ENCODE measurements at regions not wholly inside any gene's neighbourhood (a gene's known extent, or its start where the extent isn't known, plus 50 kb on each side); places are given as distances from the start of the nearest gene placed in this dataset.

- peak; percentile 21; the same call in 1 of the 2 replicates for TF ChIP-seq GABPA (tag; conservative IDR thresholded peaks at IDR 0.05; ENCODE audit: low read depth)
- TF ChIP-seq MAFF (IDR thresholded peaks at IDR 0.05; ENCODE audit: low read length), result no peak
- TF ChIP-seq NCOA2 (IDR thresholded peaks at IDR 0.05; ENCODE audit: partially characterized antibody in 2 of 2), result no peak
- TF ChIP-seq ZNF212 (CRISPR knock-in tag; IDR thresholded peaks at IDR 0.05), result no peak
- TF ChIP-seq MGA (IDR thresholded peaks at IDR 0.05), result 0 out of 2 replicates have a peak, but pooled peaks have one; percentile 14
- no peak for TF ChIP-seq MLX (CRISPR knock-in tag; conservative IDR thresholded peaks at IDR 0.05)
- TF ChIP-seq ZNF444 (CRISPR knock-in tag; IDR thresholded peaks at IDR 0.05), result peak; percentile 51; the same call in 1 of the 2 replicates
Observed at GRCh38 chr2:144215701-144216675, 303.9 kb downstream of the ZEB2 start (continued).
